Activated CD4-positive, alpha-beta T cell treated with anti-CD3 and anti-CD28 coated beads for 36 hours (primary cell): ENCODE measurements at regions not wholly inside any gene's neighbourhood (a gene's known extent, or its start where the extent isn't known, plus 50 kb on each side); places are given as distances from the start of the nearest gene placed in this dataset.
"Not testable (repeated sequence)": the region's sequence is repeated elsewhere in the genome, so short reads cannot be mapped to it uniquely, and the experiment has no call there.

Experiments used
- ATAC-seq: fragments of 200-7000 bp; cut with Tn5 transposase; one replicate; pipeline ENCODE4 v1.10.0; 2021; ENCODE audit warnings: mild to moderate bottlenecking, moderate library complexity
- CTCF ChIA-PET: fragments of 350-600 bp; sonication (Branson Sonifier 250); formaldehyde crosslinking; loops from one replicate; lab custom pipeline; 2021; ENCODE audit warnings: antibody characterized with exemption; lab: Charles Lee
- POLR2A ChIA-PET: fragments of 350-600 bp; sonication (Branson Sonifier 250); formaldehyde crosslinking; loops from one replicate; lab custom pipeline; 2021; ENCODE audit warnings: antibody characterized with exemption, inconsistent platforms; lab: Charles Lee
- DNase-seq: peaks from one replicate; pipeline ENCODE4 v3.0.0-alpha.2; 2020
- H3K27ac Mint-ChIP-seq: one replicate; pipeline ENCODE4 v1.8.0; 2021; ENCODE audit warnings: mixed read lengths
- H3K27me3 Mint-ChIP-seq: one replicate; pipeline ENCODE4 v1.8.0; 2021; ENCODE audit warnings: mixed read lengths
- H3K36me3 Mint-ChIP-seq: one replicate; pipeline ENCODE4 v1.8.0; 2021; ENCODE audit warnings: low read depth, mixed read lengths
- H3K4me1 Mint-ChIP-seq: one replicate; pipeline ENCODE4 v1.8.0; 2021; ENCODE audit warnings: mixed read lengths
- H3K4me3 Mint-ChIP-seq: one replicate; pipeline ENCODE4 v1.8.0; 2021; ENCODE audit warnings: mild to moderate bottlenecking, moderate library complexity, mixed read lengths
- H3K9me3 Mint-ChIP-seq: one replicate; pipeline ENCODE4 v1.8.0; 2021; ENCODE audit warnings: low read depth, mixed read lengths
- intact Hi-C, 2 experiments: fragments of 100-400 bp; cut with DNase I in 1 of 2; cut with micrococcal nuclease in 1 of 2; formaldehyde crosslinking; loops; one replicate each; pipeline versions ENCODE4 v1.14.2 to v1.15.1; 2022 to 2024; cut with DNase I, micrococcal nuclease

DNA sequence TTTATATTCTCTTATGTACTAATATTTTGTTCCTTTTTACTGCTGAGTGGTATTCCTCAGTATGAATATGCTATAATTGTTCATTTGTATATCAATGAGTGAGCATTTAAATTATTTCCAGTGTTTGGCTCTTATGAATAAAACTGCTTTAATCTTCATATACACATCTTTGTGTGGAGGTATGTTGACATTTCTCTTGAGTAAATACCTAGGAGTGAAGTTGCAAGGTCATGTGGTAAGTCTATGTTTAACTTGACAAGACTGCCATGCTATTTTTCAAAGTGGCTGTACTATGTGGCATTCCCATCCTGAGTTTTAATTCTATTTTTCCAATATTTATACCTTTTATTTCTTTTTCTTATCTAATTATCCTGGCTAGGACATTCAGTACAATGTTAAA, 124.2 kb downstream of the ADSS2 start:
- Mint-ChIP-seq H3K9me3 (peaks cover 6% of the 10 kb centered on the region), H3K36me3 (peaks cover 2% of the 10 kb centered on the region), H3K4me1 (peaks cover 20% of the 10 kb centered on the region), H3K27ac (no peak overlapping the region), H3K27me3 (no peaks in the 10 kb centered on the region), H3K4me3 (no peak overlapping the region)
- ATAC-seq (no peak), DNase-seq (no peak)
- ChIA-PET CTCF (no interaction called here), POLR2A (no interaction called here)
- intact Hi-C loops, result loop anchor here in 1 of 2 experiments (2.0 kb wide), 1 partner anchor 23 kb away; no protein-coding TSS in a partner anchor

GRCh38 chr1:244328476-244328875, 123.2 kb downstream of the ADSS2 start:
- H3K36me3 Mint-ChIP-seq, result peaks cover 2% of the 10 kb centered on the region
- ChIA-PET CTCF (no interaction called here), POLR2A (no interaction called here)
- H3K4me3 Mint-ChIP-seq, result no peak overlapping the region
- H3K27ac Mint-ChIP-seq, result no peak overlapping the region
- ATAC-seq (no peak), DNase-seq (no peak)
- H3K4me1 Mint-ChIP-seq, result peaks cover 12% of the 10 kb centered on the region
- peaks cover 6% of the 10 kb centered on the region for H3K9me3 Mint-ChIP-seq
- peaks cover 3% of the 10 kb centered on the region for H3K27me3 Mint-ChIP-seq
- intact Hi-C loops, result no loop called here

DNA sequence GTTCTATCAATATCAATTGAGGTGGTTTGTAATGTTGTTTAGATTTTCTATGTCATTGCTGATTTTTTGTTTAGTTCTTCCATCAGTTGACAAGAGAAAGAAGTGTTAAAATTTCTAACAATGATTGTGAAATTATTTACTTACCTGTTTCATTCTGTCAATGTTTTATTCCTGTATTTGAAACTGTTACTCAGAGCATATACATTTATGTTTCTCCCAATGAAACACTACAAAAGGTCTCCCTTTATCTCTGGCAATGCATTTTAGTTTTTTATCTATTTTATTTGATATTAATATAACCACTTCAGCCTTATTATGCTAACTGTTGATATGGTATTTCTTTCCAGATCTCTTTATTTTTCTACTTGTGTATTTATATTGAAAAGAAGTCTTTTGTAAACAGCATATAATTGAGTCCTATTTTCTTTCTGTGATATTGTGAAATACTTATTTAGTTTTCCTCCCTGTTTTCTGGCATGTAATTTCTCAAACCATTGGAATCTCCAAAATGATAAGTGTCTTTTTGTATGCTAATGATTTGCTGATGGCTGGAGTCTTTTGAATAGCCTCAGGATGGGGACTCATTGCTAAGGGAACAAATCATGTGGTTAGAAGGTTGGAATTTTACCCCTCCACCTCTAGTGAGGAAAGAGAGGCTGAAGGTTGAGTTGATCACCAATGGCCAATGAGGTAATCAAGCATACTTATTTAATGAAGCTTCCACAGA, 122.0 kb downstream of the ADSS2 start:
- Mint-ChIP-seq H3K27me3 (peaks cover 12% of the 10 kb centered on the region), H3K36me3 (peaks cover 2% of the 10 kb centered on the region), H3K9me3 (peaks cover 6% of the 10 kb centered on the region), H3K27ac (no peak overlapping the region), H3K4me3 (no peak overlapping the region), H3K4me1 (peaks cover 10% of the 10 kb centered on the region)
- no peak for DNase-seq
- POLR2A ChIA-PET, result no interaction called here
- CTCF ChIA-PET, result interaction anchor here (0.7 kb wide), 1 partner anchor 30 kb away, joined by 3 read pairs; no protein-coding TSS in a partner anchor
- intact Hi-C loops, result no loop called here
- no peak for ATAC-seq

DNA sequence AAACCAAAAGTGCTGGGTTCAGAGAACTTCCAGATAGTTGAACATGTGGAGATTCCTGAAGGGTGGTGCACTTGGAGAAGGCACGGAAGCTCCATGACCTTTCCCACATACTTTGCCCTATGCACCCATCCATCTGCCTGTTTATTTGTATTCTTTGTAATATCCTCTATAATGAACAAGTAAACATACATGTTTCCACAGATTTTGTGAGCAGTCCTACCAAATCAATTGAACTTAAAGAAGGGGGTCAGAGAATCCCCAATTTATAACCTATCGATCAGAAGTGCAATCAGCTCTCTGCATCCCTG, 121.4 kb downstream of the ADSS2 start:
- no peak for DNase-seq

DNA sequence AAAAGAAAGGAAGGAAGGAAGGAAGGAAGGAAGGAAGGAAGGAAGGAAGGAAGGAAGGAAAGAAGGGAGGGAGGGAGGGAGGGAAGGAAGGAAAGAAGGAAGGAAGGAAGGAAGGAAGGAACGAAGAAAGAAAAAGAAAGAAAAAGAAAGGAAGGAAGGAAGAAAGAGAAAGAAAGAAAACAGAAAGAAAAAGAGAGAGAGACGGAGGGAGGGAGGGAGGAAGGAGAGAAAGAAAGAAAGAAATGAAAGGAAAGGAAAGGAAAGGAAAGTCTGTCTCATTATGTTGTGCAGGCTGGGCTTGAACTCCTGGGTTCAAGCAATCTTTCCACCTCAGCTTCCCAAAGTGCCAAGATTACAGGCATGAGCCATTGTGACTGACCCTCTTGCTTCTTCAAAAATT, 118.9 kb downstream of the ADSS2 start:
- H3K4me3 Mint-ChIP-seq, POLR2A ChIA-PET, intact Hi-C loops, H3K27ac Mint-ChIP-seq, H3K36me3 Mint-ChIP-seq, ATAC-seq, H3K9me3 Mint-ChIP-seq, DNase-seq, CTCF ChIA-PET, H3K4me1 Mint-ChIP-seq: not testable (repeated sequence)
- peaks cover 12% of the 10 kb centered on the region for H3K27me3 Mint-ChIP-seq

More for the DNA sequence above, 121.4 kb downstream of the ADSS2 start:
- peaks cover 12% of the 10 kb centered on the region for H3K27me3 Mint-ChIP-seq
- H3K9me3 Mint-ChIP-seq, result peaks cover 6% of the 10 kb centered on the region
- ChIA-PET POLR2A (no interaction called here), CTCF (no interaction called here)
- peaks cover 5% of the 10 kb centered on the region for H3K4me1 Mint-ChIP-seq
- H3K27ac Mint-ChIP-seq, result no peak overlapping the region
- H3K36me3 Mint-ChIP-seq, result peaks cover 2% of the 10 kb centered on the region
- intact Hi-C loops, result no loop called here
- no peak overlapping the region for H3K4me3 Mint-ChIP-seq
- ATAC-seq, result no peak

DNA sequence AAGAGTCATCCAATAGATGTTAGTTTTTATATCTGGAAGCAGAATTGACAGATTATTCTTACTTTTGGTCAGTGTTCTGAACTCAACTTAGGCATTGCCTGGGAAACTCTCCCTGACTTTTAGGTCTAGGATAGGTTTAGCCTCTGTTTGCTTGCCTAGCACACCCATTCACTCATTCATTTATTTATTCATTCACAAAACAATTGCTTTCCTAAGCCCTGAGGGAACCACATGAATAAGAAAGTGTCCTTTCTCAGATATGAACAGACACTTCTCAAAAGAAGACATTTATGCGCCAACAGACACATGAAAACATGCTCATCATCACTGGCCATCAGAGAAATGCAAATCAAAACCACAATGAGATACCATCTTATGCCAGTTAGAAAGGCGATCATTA, 117.4 kb downstream of the ADSS2 start:
- POLR2A ChIA-PET, CTCF ChIA-PET, DNase-seq, ATAC-seq, H3K36me3 Mint-ChIP-seq, intact Hi-C loops, H3K9me3 Mint-ChIP-seq, H3K4me3 Mint-ChIP-seq, H3K4me1 Mint-ChIP-seq, H3K27ac Mint-ChIP-seq: not testable (repeated sequence)
- peaks cover 12% of the 10 kb centered on the region for H3K27me3 Mint-ChIP-seq

- H3K4me3 Mint-ChIP-seq, H3K36me3 Mint-ChIP-seq, intact Hi-C loops, H3K27ac Mint-ChIP-seq, H3K9me3 Mint-ChIP-seq, H3K4me1 Mint-ChIP-seq, DNase-seq, ATAC-seq, POLR2A ChIA-PET: not testable (repeated sequence)
- CTCF ChIA-PET, result interaction anchor here (0.6 kb wide), 2 partner anchors 11 to 810 kb away, joined by 3 read pairs; no protein-coding TSS in a partner anchor
- H3K27me3 Mint-ChIP-seq, result peaks cover 12% of the 10 kb centered on the region
Observed at GRCh38 chr1:244334842-244335241, 116.9 kb downstream of the ADSS2 start.

DNA sequence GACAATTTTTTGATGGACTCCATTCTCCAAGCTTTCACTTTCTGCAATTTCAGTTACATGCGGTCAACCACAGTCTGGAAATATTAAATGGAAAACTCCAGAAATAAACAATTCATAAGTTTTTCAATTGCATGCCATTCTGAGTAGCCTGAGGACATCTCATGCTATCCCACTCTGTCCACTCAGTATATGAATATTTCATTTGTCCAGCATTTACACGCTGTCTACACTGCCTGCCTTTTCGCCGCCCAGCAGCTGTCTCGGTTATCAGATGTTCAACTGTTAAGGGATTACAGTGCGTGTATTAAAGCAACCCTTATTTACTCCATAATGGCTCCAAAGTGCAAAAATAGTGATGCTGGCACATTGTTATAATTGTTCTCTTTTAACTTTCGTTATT, 116.3 kb downstream of the ADSS2 start:
- ChIA-PET POLR2A (no interaction called here), CTCF (interaction anchor here (0.6 kb wide), 2 partner anchors 11 to 811 kb away, joined by 3 read pairs; no protein-coding TSS in a partner anchor)
- Mint-ChIP-seq H3K4me1 (no peaks in the 10 kb centered on the region), H3K27me3 (peaks cover 12% of the 10 kb centered on the region), H3K27ac (no peak overlapping the region), H3K4me3 (no peak overlapping the region), H3K36me3 (no peaks in the 10 kb centered on the region), H3K9me3 (no peaks in the 10 kb centered on the region)
- ATAC-seq (no peak), DNase-seq (no peak)
- intact Hi-C loops, result no loop called here

DNA sequence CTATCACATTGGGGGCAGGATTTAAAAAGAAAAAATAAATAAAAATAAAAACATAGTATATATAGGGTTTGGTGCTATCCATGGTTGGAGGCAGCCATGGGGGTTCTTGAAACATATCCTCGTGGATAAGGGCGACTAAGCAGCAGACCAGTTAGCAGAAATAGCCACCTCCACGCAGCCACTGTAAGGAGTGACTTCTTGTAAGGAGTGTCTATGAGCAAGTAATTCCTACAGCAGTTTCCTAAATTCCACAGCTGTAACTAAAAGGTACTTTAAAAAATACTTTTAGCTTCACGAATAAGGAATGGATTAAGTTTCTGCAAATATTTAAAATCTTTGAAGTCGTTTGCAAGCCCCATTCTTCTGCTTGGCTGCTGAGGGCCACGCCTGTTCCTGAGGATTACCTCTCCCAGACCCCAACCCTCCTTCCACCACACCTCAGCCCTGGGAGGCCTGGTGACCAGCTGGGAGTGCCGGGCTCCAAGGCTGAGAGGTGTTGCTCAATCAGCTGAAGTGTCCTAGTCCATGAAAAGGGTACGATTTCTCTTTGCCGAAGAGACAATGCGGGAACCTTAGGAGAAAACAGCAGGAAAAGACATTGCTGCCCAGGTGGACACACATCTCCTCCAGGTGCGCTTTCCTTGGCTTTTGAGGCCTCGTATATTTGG, 115.3 kb downstream of the ADSS2 start:
- DNase-seq (no peak), ATAC-seq (no peak)
- H3K27ac Mint-ChIP-seq, result no peak overlapping the region
- POLR2A ChIA-PET, result no interaction called here
- peaks cover 1% of the 10 kb centered on the region for H3K4me1 Mint-ChIP-seq
- H3K36me3 Mint-ChIP-seq, result no peaks in the 10 kb centered on the region
- CTCF ChIA-PET, result no interaction called here
- H3K4me3 Mint-ChIP-seq, result no peak overlapping the region
- intact Hi-C loops, result no loop called here
- H3K27me3 Mint-ChIP-seq, result peaks cover 12% of the 10 kb centered on the region
- no peaks in the 10 kb centered on the region for H3K9me3 Mint-ChIP-seq

GRCh38 chr1:244337839-244338238, 113.9 kb downstream of the ADSS2 start:
- intact Hi-C loops, result no loop called here
- no peak for ATAC-seq

GRCh38 chr1:244339073-244339692, 112.5 kb downstream of the ADSS2 start:
- Mint-ChIP-seq H3K4me3 (no peak overlapping the region), H3K27ac (no peak overlapping the region), H3K27me3 (peaks cover 4% of the 10 kb centered on the region), H3K4me1 (peaks cover 7% of the 10 kb centered on the region), H3K9me3 (no peaks in the 10 kb centered on the region), H3K36me3 (no peaks in the 10 kb centered on the region)
- ChIA-PET CTCF (no interaction called here), POLR2A (no interaction called here)
- no peak for DNase-seq
- ATAC-seq, result no peak
- intact Hi-C loops, result no loop called here

More at GRCh38 chr1:244337839-244338238, 113.9 kb downstream of the ADSS2 start:
- Mint-ChIP-seq H3K36me3 (no peaks in the 10 kb centered on the region), H3K27ac (no peak overlapping the region), H3K4me3 (no peak overlapping the region), H3K27me3 (peaks cover 12% of the 10 kb centered on the region), H3K4me1 (peaks cover 7% of the 10 kb centered on the region), H3K9me3 (no peaks in the 10 kb centered on the region)
- ChIA-PET CTCF (interaction anchor here (0.6 kb wide), 1 partner anchor 522 kb away, joined by 3 read pairs; no protein-coding TSS in a partner anchor), POLR2A (no interaction called here)
- no peak for DNase-seq
